Endothelial cell of hepatic sinusoid (primary cell): ENCODE measurements at regions not wholly inside any gene's neighbourhood (a gene's known extent, or its start where the extent isn't known, plus 50 kb on each side); places are given as distances from the start of the nearest gene placed in this dataset.

ENCODE experiments used
- in situ Hi-C: cut with HindIII; loops from 2 replicates; pipeline ENCODE4 v1.10.0; 2017; ENCODE audit warnings: low sequenced_read_pairs

- in situ Hi-C loops = no loop called here
Measured at GRCh38 chr1:109827466-109827865, 63.7 kb upstream of the EPS8L3 start.

- in situ Hi-C loops = no loop called here
Measured at GRCh38 chr1:109826930-109827349, 63.2 kb upstream of the EPS8L3 start.

GRCh38 chr1:109826446-109826845, 62.7 kb upstream of the EPS8L3 start:
- in situ Hi-C loops = no loop called here

- in situ Hi-C loops = no loop called here
Measured at GRCh38 chr1:109824349-109825115, 60.8 kb upstream of the EPS8L3 start.

GRCh38 chr1:109823543-109824348, 60.0 kb upstream of the EPS8L3 start:
- in situ Hi-C loops = no loop called here

GRCh38 chr1:109822749-109823542, 59.2 kb upstream of the EPS8L3 start:
- in situ Hi-C loops = no loop called here

GRCh38 chr1:109821831-109822745, 58.4 kb upstream of the EPS8L3 start:
- in situ Hi-C loops = no loop called here

GRCh38 chr1:109821221-109821669, 57.5 kb upstream of the EPS8L3 start:
- in situ Hi-C loops = no loop called here

- in situ Hi-C loops = no loop called here
Measured at GRCh38 chr1:109819906-109820305, 56.2 kb upstream of the EPS8L3 start.

GRCh38 chr1:109818988-109819764, 55.5 kb upstream of the EPS8L3 start:
- in situ Hi-C loops = no loop called here

GRCh38 chr1:109818271-109818987, 54.7 kb upstream of the EPS8L3 start:
- in situ Hi-C loops = no loop called here

GRCh38 chr1:109817881-109818270, 54.2 kb upstream of the EPS8L3 start:
- in situ Hi-C loops = no loop called here

- in situ Hi-C loops = no loop called here
Measured at GRCh38 chr1:109816975-109817535, 53.3 kb upstream of the EPS8L3 start.

- in situ Hi-C loops = no loop called here
Measured at GRCh38 chr1:109816175-109816811, 52.6 kb upstream of the EPS8L3 start.

- in situ Hi-C loops = no loop called here
Measured at GRCh38 chr1:109815809-109816174, 52.1 kb upstream of the EPS8L3 start.

- in situ Hi-C loops = no loop called here
Measured at GRCh38 chr1:109814993-109815786, 51.5 kb upstream of the EPS8L3 start.

- in situ Hi-C loops = no loop called here
Measured at GRCh38 chr1:109814223-109814622, 50.5 kb upstream of the EPS8L3 start.
